ENCODE measurements at regions not wholly inside any gene's neighbourhood (a gene's known extent, or its start where the extent isn't known, plus 50 kb on each side); places are given as distances from the start of the nearest gene placed in this dataset.

DNA sequence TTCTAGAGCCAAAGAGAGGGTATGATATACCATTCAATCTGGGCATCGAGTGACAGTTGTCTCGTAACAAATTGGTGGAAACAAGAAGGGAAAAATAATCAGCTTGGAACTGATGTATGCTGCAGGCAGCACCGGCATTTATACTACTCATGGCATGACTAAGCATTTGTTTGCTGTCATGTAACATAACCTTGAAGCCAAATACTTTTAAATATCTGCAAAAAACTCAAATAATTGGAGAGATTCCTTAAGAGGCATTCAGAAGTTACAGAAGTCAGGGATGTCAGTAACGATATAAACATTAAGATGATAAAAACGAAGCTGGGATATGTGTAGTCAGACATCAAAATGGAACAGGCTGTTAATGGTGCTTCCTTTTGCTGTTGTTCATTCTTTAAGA is 157.3 kb upstream of the MMADHC start:
- H3K9me3 ChIP-seq, result no peaks in the 10 kb centered on the region
- TF ChIP-seq POLR2AphosphoS5 (IDR thresholded peaks at IDR 0.05) (no peak), POLR2A (IDR thresholded peaks at IDR 0.05) (no peak), EP300 (IDR thresholded peaks at IDR 0.05; ENCODE audit: low read depth) (no peak)
- TF ChIP-seq, protein P1, sequence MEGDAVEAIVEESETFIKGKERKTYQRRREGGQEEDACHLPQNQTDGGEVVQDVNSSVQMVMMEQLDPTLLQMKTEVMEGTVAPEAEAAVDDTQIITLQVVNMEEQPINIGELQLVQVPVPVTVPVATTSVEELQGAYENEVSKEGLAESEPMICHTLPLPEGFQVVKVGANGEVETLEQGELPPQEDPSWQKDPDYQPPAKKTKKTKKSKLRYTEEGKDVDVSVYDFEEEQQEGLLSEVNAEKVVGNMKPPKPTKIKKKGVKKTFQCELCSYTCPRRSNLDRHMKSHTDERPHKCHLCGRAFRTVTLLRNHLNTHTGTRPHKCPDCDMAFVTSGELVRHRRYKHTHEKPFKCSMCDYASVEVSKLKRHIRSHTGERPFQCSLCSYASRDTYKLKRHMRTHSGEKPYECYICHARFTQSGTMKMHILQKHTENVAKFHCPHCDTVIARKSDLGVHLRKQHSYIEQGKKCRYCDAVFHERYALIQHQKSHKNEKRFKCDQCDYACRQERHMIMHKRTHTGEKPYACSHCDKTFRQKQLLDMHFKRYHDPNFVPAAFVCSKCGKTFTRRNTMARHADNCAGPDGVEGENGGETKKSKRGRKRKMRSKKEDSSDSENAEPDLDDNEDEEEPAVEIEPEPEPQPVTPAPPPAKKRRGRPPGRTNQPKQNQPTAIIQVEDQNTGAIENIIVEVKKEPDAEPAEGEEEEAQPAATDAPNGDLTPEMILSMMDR (IDR thresholded peaks at IDR 0.05), result no peak
- intact Hi-C loops (cut with DNase I; ENCODE audit: low total_unique reads) (no loop called here), in situ Hi-C loops (cut with MboI; ENCODE audit: low pct_ligation_motif_present in 1 of 4, low pct_unique_long_range_greater_than_20kb in 1 of 4, low sequenced_read_pairs in 3 of 4) (no loop called here)
- H3K36me3 ChIP-seq, result no peaks in the 10 kb centered on the region
- H3K4me1 ChIP-seq, result peaks cover 0 to 5% (median 0%) of the 10 kb centered on the region in 4 donors
- H3K4me3 ChIP-seq, result no peak overlapping the region
- no peak for DNase-seq
- WGBS, 2 donors (ENCODE audit: low coverage in 1 of 2), result 54 to 68% methylated on average over 5 of the region's 5 CpGs
- no peaks in the 10 kb centered on the region for H3K27me3 ChIP-seq
- no peak overlapping the region for H3K27ac ChIP-seq

- in situ Hi-C loops (cut with MboI; ENCODE audit: low pct_ligation_motif_present in 1 of 4, low pct_unique_long_range_greater_than_20kb in 1 of 4, low sequenced_read_pairs in 3 of 4) (no loop called here), intact Hi-C loops (cut with DNase I; ENCODE audit: low total_unique reads) (no loop called here)
- peaks cover 0 to 5% (median 0%) of the 10 kb centered on the region in 4 donors for H3K4me1 ChIP-seq
Observed at GRCh38 chr2:149743842-149744448, 156.4 kb upstream of the MMADHC start.

DNA sequence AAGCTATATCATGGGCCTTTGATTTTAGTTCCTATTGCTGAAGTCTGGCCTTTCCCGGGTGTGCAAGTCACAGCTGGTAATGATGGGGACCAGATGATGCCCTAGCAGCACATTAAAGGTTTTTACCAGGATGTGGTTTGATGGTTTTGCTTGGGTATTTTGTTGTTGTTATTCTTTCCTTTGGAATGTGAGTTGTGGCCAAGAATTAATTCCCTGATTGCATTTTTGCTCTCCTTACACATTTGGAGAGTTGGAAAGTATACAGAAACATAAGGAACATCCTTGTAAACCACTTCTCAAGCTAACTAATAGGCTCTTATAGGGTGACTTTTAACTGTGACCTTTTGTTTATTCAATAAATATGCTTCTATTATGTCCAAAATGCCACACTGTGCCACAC is 154.1 kb upstream of the MMADHC start:
- peaks cover 0 to 5% (median 0%) of the 10 kb centered on the region in 4 donors for H3K4me1 ChIP-seq
- no peak overlapping the region for H3K27ac ChIP-seq
- H3K4me3 ChIP-seq, result no peak overlapping the region
- in situ Hi-C loops (cut with MboI; ENCODE audit: low pct_ligation_motif_present in 1 of 4, low pct_unique_long_range_greater_than_20kb in 1 of 4, low sequenced_read_pairs in 3 of 4), result no loop called here
- DNase-seq, result no peak
- WGBS, 2 donors (ENCODE audit: low coverage in 1 of 2), result 80 to 86% methylated on average over 1 of the region's 1 CpG
- no peaks in the 10 kb centered on the region for H3K27me3 ChIP-seq
- H3K36me3 ChIP-seq, result no peaks in the 10 kb centered on the region
- H3K9me3 ChIP-seq, result no peaks in the 10 kb centered on the region
- no peak for TF ChIP-seq EP300 (IDR thresholded peaks at IDR 0.05; ENCODE audit: low read depth)
- no peak for TF ChIP-seq POLR2A (IDR thresholded peaks at IDR 0.05)
- TF ChIP-seq, protein P1 (IDR thresholded peaks at IDR 0.05), result no peak
- TF ChIP-seq POLR2AphosphoS5 (IDR thresholded peaks at IDR 0.05), result no peak
- intact Hi-C loops (cut with DNase I; ENCODE audit: low total_unique reads), result no loop called here

More at GRCh38 chr2:149743842-149744448, 156.4 kb upstream of the MMADHC start:
- Histone ChIP-seq H3K27ac (no peak overlapping the region), H3K9me3 (no peaks in the 10 kb centered on the region), H3K36me3 (no peaks in the 10 kb centered on the region), H3K27me3 (no peaks in the 10 kb centered on the region), H3K4me3 (no peak overlapping the region)
- 82 to 87% methylated on average over 6 of the region's 6 CpGs for WGBS, 2 donors (ENCODE audit: low coverage in 1 of 2)
- TF ChIP-seq POLR2AphosphoS5 (IDR thresholded peaks at IDR 0.05) (no peak), POLR2A (IDR thresholded peaks at IDR 0.05) (no peak), EP300 (IDR thresholded peaks at IDR 0.05; ENCODE audit: low read depth) (no peak)
- TF ChIP-seq, protein P1 (IDR thresholded peaks at IDR 0.05), result no peak
- DNase-seq, result no peak

GRCh38 chr2:149740490-149740889 is 152.9 kb upstream of the MMADHC start:
- H3K27ac ChIP-seq, result no peak overlapping the region
- H3K36me3 ChIP-seq, result no peaks in the 10 kb centered on the region
- intact Hi-C loops (cut with DNase I; ENCODE audit: low total_unique reads), result no loop called here
- WGBS, 2 donors (ENCODE audit: low coverage in 1 of 2), result 61 to 80% methylated on average over 1 of the region's 1 CpG
- H3K4me3 ChIP-seq, result no peak overlapping the region
- in situ Hi-C loops (cut with MboI; ENCODE audit: low pct_ligation_motif_present in 1 of 4, low pct_unique_long_range_greater_than_20kb in 1 of 4, low sequenced_read_pairs in 3 of 4), result no loop called here
- H3K4me1 ChIP-seq, result peaks cover 0 to 4% (median 0%) of the 10 kb centered on the region in 4 donors
- DNase-seq, result no peak
- no peaks in the 10 kb centered on the region for H3K27me3 ChIP-seq
- no peak for TF ChIP-seq POLR2A (IDR thresholded peaks at IDR 0.05)
- TF ChIP-seq POLR2AphosphoS5 (IDR thresholded peaks at IDR 0.05), result no peak
- TF ChIP-seq, protein P1 (IDR thresholded peaks at IDR 0.05), result no peak
- TF ChIP-seq EP300 (IDR thresholded peaks at IDR 0.05; ENCODE audit: low read depth), result no peak
- no peaks in the 10 kb centered on the region for H3K9me3 ChIP-seq
